Naive thymus-derived CD4-positive, alpha-beta T cell (primary cell): ENCODE measurements at regions not wholly inside any gene's neighbourhood (a gene's known extent, or its start where the extent isn't known, plus 50 kb on each side); places are given as distances from the start of the nearest gene placed in this dataset.
"Not testable (repeated sequence)": the region's sequence is repeated elsewhere in the genome, so short reads cannot be mapped to it uniquely, and the experiment has no call there.

Source experiments
- ATAC-seq: fragments of 150-1000 bp; cut with Tn5 transposase; 2 replicates; pipeline ENCODE4 v1.10.0; 2021; ENCODE audit warnings: mild to moderate bottlenecking, moderate library complexity
- CTCF ChIA-PET: fragments of 350-600 bp; sonication (Branson Sonifier 250); formaldehyde crosslinking; loops from one replicate; lab custom pipeline; 2021; ENCODE audit warnings: antibody characterized with exemption; lab: Charles Lee
- POLR2A ChIA-PET: fragments of 350-600 bp; sonication (Branson Sonifier 250); formaldehyde crosslinking; loops from one replicate; lab custom pipeline; 2021; ENCODE audit warnings: antibody characterized with exemption, inconsistent platforms; lab: Charles Lee
- DNase-seq, 9 donors: peaks; one replicate each; pipeline versions ENCODE4 v3.0.0 to v3.0.0-alpha.2; 2020 to 2022; ENCODE audit warnings: mixed read lengths in 1 of 9
- H3K27ac ChIP-seq: one replicate; pipeline ENCODE4 v1.7.0; 2013; ENCODE audit warnings: mild to moderate bottlenecking, low read depth, low read length, moderate library complexity
- H3K27me3 ChIP-seq, 2 donors: one replicate each; pipeline ENCODE4 v1.7.0; 2013; ENCODE audit warnings: low read length in 2 of 2, mild to moderate bottlenecking in 2 of 2, moderate library complexity in 2 of 2; ENCODE audit not compliant: control insufficient read depth in 2 of 2, insufficient read depth in 2 of 2
- H3K36me3 ChIP-seq, 3 experiments: 1 replicate in 2 of 3; 2 replicates in 1 of 3; pipeline ENCODE4 v1.7.0; 2013; ENCODE audit warnings: low read length in 3 of 3, mild to moderate bottlenecking in 3 of 3, moderate library complexity in 1 of 3; ENCODE audit not compliant: insufficient read depth in 3 of 3, control insufficient read depth in 2 of 3
- H3K4me1 ChIP-seq, 2 donors: one replicate each; pipeline ENCODE4 v1.7.0; 2013; ENCODE audit warnings: low read length in 2 of 2, mild to moderate bottlenecking in 2 of 2, moderate library complexity in 1 of 2; ENCODE audit not compliant: control insufficient read depth in 2 of 2, insufficient read depth in 2 of 2
- H3K4me3 ChIP-seq: 2 replicates; pipeline ENCODE4 v1.7.0; 2013; ENCODE audit warnings: mild to moderate bottlenecking, low read length
- H3K9me3 ChIP-seq, 3 experiments: 1 replicate in 2 of 3; 2 replicates in 1 of 3; pipeline ENCODE4 v1.7.0; 2013; ENCODE audit warnings: low read length in 3 of 3; ENCODE audit not compliant: control insufficient read depth in 2 of 3
- H3K27ac Mint-ChIP-seq, 9 donors: one replicate each; pipeline ENCODE4 v1.8.0; 2020 to 2022; ENCODE audit warnings: mixed read lengths in 9 of 9, mild to moderate bottlenecking in 8 of 9, moderate library complexity in 5 of 9, inconsistent platforms in 2 of 9
- H3K27me3 Mint-ChIP-seq, 5 donors: one replicate each; pipeline ENCODE4 v1.8.0; 2021 to 2022; ENCODE audit warnings: mixed read lengths in 5 of 5, mild to moderate bottlenecking in 1 of 5
- H3K36me3 Mint-ChIP-seq, 5 donors: one replicate each; pipeline ENCODE4 v1.8.0; 2020 to 2022; ENCODE audit warnings: mixed read lengths in 5 of 5, mild to moderate bottlenecking in 3 of 5, inconsistent platforms in 1 of 5
- H3K4me1 Mint-ChIP-seq, 7 donors: one replicate each; pipeline ENCODE4 v1.8.0; 2020 to 2022; ENCODE audit warnings: mixed read lengths in 7 of 7, mild to moderate bottlenecking in 3 of 7, inconsistent platforms in 1 of 7
- H3K4me3 Mint-ChIP-seq, 10 donors: one replicate each; pipeline ENCODE4 v1.8.0; 2020 to 2022; ENCODE audit warnings: mild to moderate bottlenecking in 10 of 10, mixed read lengths in 10 of 10, moderate library complexity in 6 of 10, inconsistent platforms in 2 of 10
- H3K9me3 Mint-ChIP-seq, 11 donors: one replicate each; pipeline ENCODE4 v1.8.0; 2020 to 2022; ENCODE audit warnings: mixed read lengths in 11 of 11, mild to moderate bottlenecking in 4 of 11, inconsistent platforms in 1 of 11, moderate library complexity in 1 of 11
- intact Hi-C, 2 donors: fragments of 100-400 bp; cut with micrococcal nuclease; formaldehyde crosslinking; loops; one replicate each; pipeline ENCODE4 v1.15.1; 2023

GRCh38 chr9:16294133-16294770 is 576.2 kb downstream of the BNC2 start:
- H3K27me3 ChIP-seq, result no peaks in the 10 kb centered on the region
- ChIA-PET CTCF (no interaction called here), POLR2A (no interaction called here)
- Mint-ChIP-seq H3K4me3 (no peak overlapping the region), H3K4me1 (no peaks in the 10 kb centered on the region), H3K36me3 (no peaks in the 10 kb centered on the region), H3K27ac (no peak overlapping the region), H3K27me3 (peaks cover 0 to 9% (median 0%) of the 10 kb centered on the region in 5 donors), H3K9me3 (peaks cover 0 to 12% (median 5%) of the 10 kb centered on the region in 11 donors)
- H3K27ac ChIP-seq, result no peak overlapping the region
- DNase-seq (no peak), ATAC-seq (no peak)
- intact Hi-C loops, result loop anchor here in 1 of 2 donors (10.0 kb wide), 1 partner anchor 171 kb away; no protein-coding TSS in a partner anchor
- H3K36me3 ChIP-seq, result no peaks in the 10 kb centered on the region
- H3K9me3 ChIP-seq, result peaks cover 0 to 3% (median 0%) of the 10 kb centered on the region in 3 experiments
- H3K4me1 ChIP-seq, result no peaks in the 10 kb centered on the region
- no peak overlapping the region for H3K4me3 ChIP-seq

DNA sequence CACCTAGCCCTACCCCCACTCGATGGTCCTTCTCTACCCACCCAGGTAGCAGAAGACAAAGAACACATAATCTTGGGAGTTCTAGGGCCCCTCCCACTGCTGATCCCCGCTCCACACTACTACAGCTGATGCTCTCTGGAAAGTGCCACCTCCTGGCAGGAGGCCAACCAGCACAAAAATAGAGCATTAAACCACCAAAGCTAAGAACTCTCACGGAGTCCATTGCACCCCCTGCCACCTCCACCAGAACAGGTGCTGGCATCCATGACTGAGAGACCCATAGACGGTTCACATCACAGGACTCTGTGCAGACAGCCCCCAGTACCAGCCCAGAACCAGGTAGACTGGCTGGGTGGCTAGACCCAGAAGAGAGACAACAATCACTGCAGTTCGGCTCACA is 575.5 kb downstream of the BNC2 start:
- H3K9me3 ChIP-seq, H3K9me3 Mint-ChIP-seq, H3K4me3 Mint-ChIP-seq, POLR2A ChIA-PET, H3K4me1 ChIP-seq, H3K27me3 Mint-ChIP-seq, ATAC-seq, H3K27me3 ChIP-seq, H3K4me1 Mint-ChIP-seq, CTCF ChIA-PET, H3K27ac ChIP-seq, H3K27ac Mint-ChIP-seq, DNase-seq, H3K36me3 ChIP-seq, H3K36me3 Mint-ChIP-seq, H3K4me3 ChIP-seq: not testable (repeated sequence)
- intact Hi-C loops, result loop anchor here in 1 of 2 donors (10.0 kb wide), 1 partner anchor 170 kb away; no protein-coding TSS in a partner anchor

DNA sequence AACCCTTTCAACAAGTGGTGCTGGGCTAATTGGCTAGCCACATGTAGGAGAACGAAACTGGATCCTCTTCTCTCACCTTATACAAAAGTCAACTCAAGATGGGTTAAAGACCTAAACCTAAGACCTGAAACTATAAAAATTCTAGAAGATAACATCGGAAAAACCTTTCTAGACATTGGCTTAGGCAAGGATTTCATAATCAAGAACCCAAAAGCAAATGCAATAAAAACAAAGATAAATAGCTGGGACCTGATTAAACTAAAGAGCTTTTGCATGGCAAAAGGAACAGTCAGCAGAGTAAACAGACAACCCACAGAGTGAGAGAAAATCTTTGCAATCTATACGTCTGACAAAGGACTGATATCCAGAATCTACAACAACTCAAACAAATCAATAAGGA is 571.1 kb downstream of the BNC2 start:
- peaks cover 0 to 13% (median 6%) of the 10 kb centered on the region in 11 donors for H3K9me3 Mint-ChIP-seq
- H3K9me3 ChIP-seq, H3K4me1 ChIP-seq, H3K36me3 Mint-ChIP-seq, DNase-seq, H3K36me3 ChIP-seq, POLR2A ChIA-PET, H3K27ac ChIP-seq, CTCF ChIA-PET, H3K27me3 Mint-ChIP-seq, H3K4me1 Mint-ChIP-seq, ATAC-seq, H3K4me3 ChIP-seq, H3K27ac Mint-ChIP-seq, H3K4me3 Mint-ChIP-seq, H3K27me3 ChIP-seq: not testable (repeated sequence)
- intact Hi-C loops, result loop anchor here in 1 of 2 donors (10.0 kb wide), 1 partner anchor 165 kb away; no protein-coding TSS in a partner anchor

- CTCF ChIA-PET, result no interaction called here
Observed at GRCh38 chr9:16303506-16303905, 567.0 kb downstream of the BNC2 start.

DNA sequence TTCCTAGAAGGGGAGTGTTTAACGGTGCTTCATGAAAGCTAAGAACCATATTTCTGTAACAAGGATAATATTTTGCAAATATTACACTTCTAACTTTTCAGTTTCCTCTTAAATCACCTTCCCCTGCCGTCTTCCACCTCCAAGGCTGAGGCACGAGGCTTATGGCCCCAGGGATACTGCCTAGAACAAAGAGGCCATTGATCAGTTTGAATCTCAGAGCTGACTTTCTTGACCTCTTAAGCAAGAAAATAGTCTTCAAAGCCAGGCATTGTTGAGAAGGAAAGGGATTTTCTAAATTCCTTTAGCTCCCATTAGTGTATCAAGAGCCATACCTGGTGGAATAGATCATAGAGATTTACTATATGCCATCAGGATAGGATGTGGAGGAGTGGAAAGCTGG is 566.2 kb downstream of the BNC2 start:
- ATAC-seq, result no peak
- Mint-ChIP-seq H3K4me1 (no peaks in the 10 kb centered on the region), H3K27ac (no peak overlapping the region), H3K4me3 (no peak overlapping the region), H3K9me3 (peaks cover 0 to 6% (median 2%) of the 10 kb centered on the region in 11 donors), H3K36me3 (no peaks in the 10 kb centered on the region), H3K27me3 (peaks cover 0 to 7% (median 0%) of the 10 kb centered on the region in 5 donors)
- ChIA-PET CTCF (interaction anchor here (0.5 kb wide), 1 partner anchor 122 kb away, joined by 4 read pairs; no protein-coding TSS in a partner anchor), POLR2A (no interaction called here)
- no peaks in the 10 kb centered on the region for H3K9me3 ChIP-seq
- no peaks in the 10 kb centered on the region for H3K4me1 ChIP-seq
- DNase-seq, result no peak
- no peak overlapping the region for H3K4me3 ChIP-seq
- H3K27ac ChIP-seq, result no peak overlapping the region
- intact Hi-C loops, result no loop called here
- no peaks in the 10 kb centered on the region for H3K36me3 ChIP-seq
- no peaks in the 10 kb centered on the region for H3K27me3 ChIP-seq

More at GRCh38 chr9:16303506-16303905, 567.0 kb downstream of the BNC2 start:
- H3K9me3 ChIP-seq, result no peaks in the 10 kb centered on the region
- intact Hi-C loops, result no loop called here
- Mint-ChIP-seq H3K36me3 (no peaks in the 10 kb centered on the region), H3K9me3 (peaks cover 0 to 13% (median 2%) of the 10 kb centered on the region in 11 donors), H3K4me3 (no peak overlapping the region), H3K27ac (no peak overlapping the region), H3K4me1 (no peaks in the 10 kb centered on the region), H3K27me3 (peaks cover 0 to 7% (median 0%) of the 10 kb centered on the region in 5 donors)
- ATAC-seq (no peak), DNase-seq (no peak)
- H3K4me1 ChIP-seq, result no peaks in the 10 kb centered on the region
- no peak overlapping the region for H3K4me3 ChIP-seq
- no peaks in the 10 kb centered on the region for H3K27me3 ChIP-seq
- H3K27ac ChIP-seq, result no peak overlapping the region
- POLR2A ChIA-PET, result no interaction called here
- H3K36me3 ChIP-seq, result no peaks in the 10 kb centered on the region

DNA sequence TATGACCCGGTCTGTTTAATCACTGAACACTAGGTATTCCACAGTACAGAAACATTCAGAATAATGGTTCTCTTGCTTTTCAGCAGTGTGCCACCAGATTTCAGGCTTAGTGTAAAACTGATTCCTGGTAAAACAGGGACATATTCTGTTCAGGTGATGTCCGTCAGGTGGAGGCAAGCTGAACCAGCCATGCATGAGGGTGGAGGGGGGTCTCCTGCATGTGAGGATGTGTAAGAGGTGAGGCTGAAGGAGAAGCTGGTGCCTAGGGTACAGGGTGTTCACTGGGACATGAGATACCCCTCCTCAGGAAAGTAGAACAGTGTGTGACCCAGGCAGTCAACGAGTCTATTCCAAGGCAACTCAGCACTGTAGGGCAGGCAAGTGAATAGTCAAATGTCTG is 563.9 kb downstream of the BNC2 start:
- Mint-ChIP-seq H3K9me3 (peaks cover 0 to 7% (median 0%) of the 10 kb centered on the region in 11 donors), H3K4me1 (no peaks in the 10 kb centered on the region), H3K27ac (no peak overlapping the region), H3K36me3 (no peaks in the 10 kb centered on the region), H3K4me3 (no peak overlapping the region), H3K27me3 (peaks cover 0 to 7% (median 0%) of the 10 kb centered on the region in 5 donors)
- no peaks in the 10 kb centered on the region for H3K27me3 ChIP-seq
- no peaks in the 10 kb centered on the region for H3K4me1 ChIP-seq
- no peak for ATAC-seq
- no peaks in the 10 kb centered on the region for H3K36me3 ChIP-seq
- intact Hi-C loops, result no loop called here
- POLR2A ChIA-PET, result no interaction called here
- no peak overlapping the region for H3K4me3 ChIP-seq
- CTCF ChIA-PET, result interaction anchor here (0.6 to 0.7 kb wide), 2 partner anchors 9 to 43 kb away, joined by 3 read pairs; no protein-coding TSS in a partner anchor
- DNase-seq, result no peak
- H3K27ac ChIP-seq, result no peak overlapping the region
- H3K9me3 ChIP-seq, result no peaks in the 10 kb centered on the region
